Peyer's patch (tissue), 4 donors: ENCODE measurements at regions not wholly inside any gene's neighbourhood (a gene's known extent, or its start where the extent isn't known, plus 50 kb on each side); places are given as distances from the start of the nearest gene placed in this dataset.

Experiments
- POLR2A ChIP-seq, 2 donors: fragments of 450-650 bp; IDR thresholded peaks; one replicate each; pipeline ENCODE4 v1.5.1; 2017; ENCODE audit warnings: antibody characterized with exemption in 2 of 2, mild to moderate bottlenecking in 2 of 2, moderate library complexity in 2 of 2
- TF ChIP-seq, protein P1 (sequence below), 6 experiments: fragments of 450-650 bp in 4 of 6; fragments of 200-600 bp in 2 of 6; sonication (generic) in 1 of 6; IDR thresholded peaks; one replicate each; pipeline ENCODE4 v1.5.1; 2017 to 2019; ENCODE audit warnings: antibody characterized with exemption in 6 of 6, mild to moderate bottlenecking in 3 of 6, moderate library complexity in 1 of 6

DNA sequence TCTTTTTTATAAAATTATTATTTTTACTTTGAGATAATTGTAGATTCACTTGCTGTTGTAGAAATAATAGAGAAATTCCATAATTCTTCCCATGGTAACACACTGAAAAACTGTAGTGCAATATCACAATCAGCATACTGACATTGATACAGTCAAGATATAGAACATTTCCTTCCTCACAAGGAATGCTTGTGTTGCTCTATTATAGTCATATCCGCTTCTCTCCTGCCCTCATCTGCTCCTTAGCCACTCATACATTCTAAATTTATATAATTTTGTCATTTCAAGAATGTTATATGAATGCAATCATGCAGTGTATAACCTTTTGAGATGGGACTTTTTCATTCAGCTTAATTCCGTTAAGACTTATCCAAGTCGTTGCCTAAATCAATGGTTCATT lies 320.2 kb downstream of the BARHL2 start:
- TF ChIP-seq, protein P1, sequence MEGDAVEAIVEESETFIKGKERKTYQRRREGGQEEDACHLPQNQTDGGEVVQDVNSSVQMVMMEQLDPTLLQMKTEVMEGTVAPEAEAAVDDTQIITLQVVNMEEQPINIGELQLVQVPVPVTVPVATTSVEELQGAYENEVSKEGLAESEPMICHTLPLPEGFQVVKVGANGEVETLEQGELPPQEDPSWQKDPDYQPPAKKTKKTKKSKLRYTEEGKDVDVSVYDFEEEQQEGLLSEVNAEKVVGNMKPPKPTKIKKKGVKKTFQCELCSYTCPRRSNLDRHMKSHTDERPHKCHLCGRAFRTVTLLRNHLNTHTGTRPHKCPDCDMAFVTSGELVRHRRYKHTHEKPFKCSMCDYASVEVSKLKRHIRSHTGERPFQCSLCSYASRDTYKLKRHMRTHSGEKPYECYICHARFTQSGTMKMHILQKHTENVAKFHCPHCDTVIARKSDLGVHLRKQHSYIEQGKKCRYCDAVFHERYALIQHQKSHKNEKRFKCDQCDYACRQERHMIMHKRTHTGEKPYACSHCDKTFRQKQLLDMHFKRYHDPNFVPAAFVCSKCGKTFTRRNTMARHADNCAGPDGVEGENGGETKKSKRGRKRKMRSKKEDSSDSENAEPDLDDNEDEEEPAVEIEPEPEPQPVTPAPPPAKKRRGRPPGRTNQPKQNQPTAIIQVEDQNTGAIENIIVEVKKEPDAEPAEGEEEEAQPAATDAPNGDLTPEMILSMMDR (IDR thresholded peaks at IDR 0.05), result no peak
- no peak for TF ChIP-seq POLR2A (IDR thresholded peaks at IDR 0.05)
